IMR-90 (cell line): ENCODE measurements at regions not wholly inside any gene's neighbourhood (a gene's known extent, or its start where the extent isn't known, plus 50 kb on each side); places are given as distances from the start of the nearest gene placed in this dataset.

Experiments used
- BHLHE40 ChIP-seq: fragments of 150-350 bp; IDR thresholded peaks from 2 replicates; pipeline ENCODE4 v1.6.1; 2016; ENCODE audit warnings: mild to moderate bottlenecking, low read depth, low read length
- CEBPB ChIP-seq: IDR thresholded peaks from 2 replicates; pipeline ENCODE4 v1.6.1; 2012; ENCODE audit warnings: low read depth, low read length, improper control_type of control experiment
- POLR2A ChIP-seq: IDR thresholded peaks from 2 replicates; pipeline ENCODE4 v1.6.1; 2012; ENCODE audit warnings: mild to moderate bottlenecking, low read depth, low read length
- TF ChIP-seq, protein P1 (sequence below): conservative IDR thresholded peaks from 2 replicates; pipeline ENCODE4 v1.5.1; 2012; ENCODE audit warnings: mild to moderate bottlenecking, low read depth, low read length, improper control_type of control experiment

DNA sequence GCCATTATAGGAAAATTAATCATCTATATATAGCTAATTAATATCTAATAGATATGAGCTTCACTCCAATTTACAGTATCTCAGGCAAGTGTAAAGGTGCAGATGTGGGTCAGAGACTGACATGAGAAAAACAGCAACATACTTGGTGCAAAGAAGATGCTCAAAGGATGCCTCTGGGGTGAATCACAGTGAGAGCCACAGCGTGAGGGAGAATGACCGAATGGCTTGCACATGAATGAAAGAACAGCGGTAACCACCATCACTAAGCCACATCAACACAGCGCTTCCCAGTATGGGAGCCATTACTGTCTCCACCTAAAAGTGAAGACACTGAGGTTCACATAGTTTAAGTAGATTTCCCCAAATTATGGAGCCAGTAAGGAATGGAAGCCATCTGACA lies 423.4 kb upstream of the ID2 start:
- TF ChIP-seq, protein P1, sequence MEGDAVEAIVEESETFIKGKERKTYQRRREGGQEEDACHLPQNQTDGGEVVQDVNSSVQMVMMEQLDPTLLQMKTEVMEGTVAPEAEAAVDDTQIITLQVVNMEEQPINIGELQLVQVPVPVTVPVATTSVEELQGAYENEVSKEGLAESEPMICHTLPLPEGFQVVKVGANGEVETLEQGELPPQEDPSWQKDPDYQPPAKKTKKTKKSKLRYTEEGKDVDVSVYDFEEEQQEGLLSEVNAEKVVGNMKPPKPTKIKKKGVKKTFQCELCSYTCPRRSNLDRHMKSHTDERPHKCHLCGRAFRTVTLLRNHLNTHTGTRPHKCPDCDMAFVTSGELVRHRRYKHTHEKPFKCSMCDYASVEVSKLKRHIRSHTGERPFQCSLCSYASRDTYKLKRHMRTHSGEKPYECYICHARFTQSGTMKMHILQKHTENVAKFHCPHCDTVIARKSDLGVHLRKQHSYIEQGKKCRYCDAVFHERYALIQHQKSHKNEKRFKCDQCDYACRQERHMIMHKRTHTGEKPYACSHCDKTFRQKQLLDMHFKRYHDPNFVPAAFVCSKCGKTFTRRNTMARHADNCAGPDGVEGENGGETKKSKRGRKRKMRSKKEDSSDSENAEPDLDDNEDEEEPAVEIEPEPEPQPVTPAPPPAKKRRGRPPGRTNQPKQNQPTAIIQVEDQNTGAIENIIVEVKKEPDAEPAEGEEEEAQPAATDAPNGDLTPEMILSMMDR: no peak
- TF ChIP-seq POLR2A (no peak), CEBPB (no peak), BHLHE40 (no peak)
